Mesenchymal stem cell (in vitro differentiated cells and primary cell): ENCODE measurements at regions not wholly inside any gene's neighbourhood (a gene's known extent, or its start where the extent isn't known, plus 50 kb on each side); places are given as distances from the start of the nearest gene placed in this dataset.
"Not testable (repeated sequence)": the region's sequence is repeated elsewhere in the genome, so short reads cannot be mapped to it uniquely, and the experiment has no call there.

Experiments
- DNase-seq: peaks from one replicate; pipeline ENCODE4 v3.0.0-alpha.2; 2013
- H2AFZ ChIP-seq: one replicate; pipeline ENCODE4 v1.6.1; 2013; ENCODE audit warnings: low read depth, mild to moderate bottlenecking, control low read depth, inconsistent platforms, low read length, moderate library complexity
- H2AK5ac ChIP-seq: 2 replicates; pipeline ENCODE4 v1.6.1; 2013; ENCODE audit warnings: low read length, moderate library complexity, mild to moderate bottlenecking, inconsistent platforms; ENCODE audit not compliant: severe bottlenecking
- H2BK120ac ChIP-seq: one replicate; pipeline ENCODE4 v1.6.1; 2013; ENCODE audit warnings: low read depth, mild to moderate bottlenecking, inconsistent platforms, low read length, moderate library complexity
- H2BK12ac ChIP-seq, 2 experiments: one replicate each; pipeline ENCODE4 v1.6.1; 2013; ENCODE audit warnings: inconsistent platforms in 2 of 2, low read length in 2 of 2, mild to moderate bottlenecking in 2 of 2, moderate library complexity in 2 of 2, control low read depth in 1 of 2
- H2BK15ac ChIP-seq: one replicate; pipeline ENCODE4 v1.6.1; 2013; ENCODE audit warnings: mild to moderate bottlenecking, low read depth, inconsistent platforms; ENCODE audit not compliant: poor library complexity, severe bottlenecking
- H2BK5ac ChIP-seq: 2 replicates; pipeline ENCODE4 v1.6.1; 2013; ENCODE audit warnings: low read depth, mild to moderate bottlenecking, low read length, control low read depth, inconsistent platforms; ENCODE audit not compliant: poor library complexity, severe bottlenecking
- H3K14ac ChIP-seq, 2 experiments: one replicate each; pipeline ENCODE4 v1.6.1; 2013; ENCODE audit warnings: inconsistent platforms in 2 of 2, low read length in 2 of 2, control low read depth in 1 of 2, mild to moderate bottlenecking in 1 of 2, moderate library complexity in 1 of 2
- H3K18ac ChIP-seq, 2 experiments: one replicate each; pipeline ENCODE4 v1.6.1; 2013; ENCODE audit warnings: inconsistent platforms in 2 of 2, low read length in 2 of 2, control low read depth in 1 of 2, low read depth in 1 of 2, mild to moderate bottlenecking in 1 of 2
- H3K23ac ChIP-seq, 2 experiments: one replicate each; pipeline ENCODE4 v1.6.1; 2013; ENCODE audit warnings: inconsistent platforms in 2 of 2, low read length in 2 of 2, mild to moderate bottlenecking in 2 of 2, moderate library complexity in 2 of 2, control low read depth in 1 of 2
- H3K27ac ChIP-seq: 2 replicates; pipeline ENCODE4 v1.5.1; 2013; ENCODE audit warnings: mild to moderate bottlenecking, moderate library complexity, low read length, control low read depth, inconsistent platforms; ENCODE audit not compliant: poor library complexity, severe bottlenecking
- H3K27me3 ChIP-seq, 2 experiments: 2 replicates each; pipeline versions ENCODE4 v1.6.1 to v1.7.0; 2013; ENCODE audit warnings: low read length in 2 of 2, mild to moderate bottlenecking in 2 of 2, moderate library complexity in 2 of 2, control low read depth in 1 of 2, inconsistent platforms in 1 of 2; ENCODE audit not compliant: control insufficient read depth in 1 of 2, insufficient read depth in 1 of 2
- H3K36me3 ChIP-seq, 2 experiments: 2 replicates each; pipeline versions ENCODE4 v1.6.1 to v1.7.0; 2013; ENCODE audit warnings: low read length in 2 of 2, control low read depth in 1 of 2, inconsistent platforms in 1 of 2, low read depth in 1 of 2, mild to moderate bottlenecking in 1 of 2; ENCODE audit not compliant: insufficient read depth in 2 of 2, control insufficient read depth in 1 of 2
- H3K4ac ChIP-seq, 2 experiments: one replicate each; pipeline ENCODE4 v1.6.1; 2013; ENCODE audit warnings: inconsistent platforms in 2 of 2, low read length in 2 of 2, mild to moderate bottlenecking in 2 of 2, moderate library complexity in 2 of 2, control low read depth in 1 of 2, low read depth in 1 of 2
- H3K4me1 ChIP-seq: 2 replicates; pipeline ENCODE4 v1.6.1; 2013; ENCODE audit warnings: low read depth, low read length, control low read depth; ENCODE audit not compliant: control insufficient read depth, insufficient read depth
- H3K4me2 ChIP-seq: 2 replicates; pipeline ENCODE4 v1.6.1; 2013; ENCODE audit warnings: low read length, mild to moderate bottlenecking, inconsistent platforms; ENCODE audit not compliant: poor library complexity, severe bottlenecking
- H3K4me3 ChIP-seq, 2 experiments: 2 replicates each; pipeline versions ENCODE4 v1.5.1 to v1.7.0; 2013; ENCODE audit warnings: low read length in 2 of 2, mild to moderate bottlenecking in 2 of 2, control low read depth in 1 of 2, low read depth in 1 of 2; ENCODE audit not compliant: insufficient read depth in 1 of 2
- H3K79me1 ChIP-seq: replicated peaks from 2 replicates; pipeline ENCODE4 v1.6.1; 2013; ENCODE audit warnings: mild to moderate bottlenecking, control low read depth, low read length, inconsistent platforms; ENCODE audit not compliant: poor library complexity, severe bottlenecking
- H3K9ac ChIP-seq: 2 replicates; pipeline ENCODE4 v1.7.0; 2013; ENCODE audit warnings: mild to moderate bottlenecking, low read length, moderate library complexity
- H3K9me3 ChIP-seq: 2 replicates; pipeline ENCODE4 v1.7.0; 2013; ENCODE audit warnings: mild to moderate bottlenecking, low read length; ENCODE audit not compliant: control insufficient read depth
- H4K8ac ChIP-seq: one replicate; pipeline ENCODE4 v1.6.1; 2013; ENCODE audit warnings: inconsistent platforms, mild to moderate bottlenecking, low read length, moderate library complexity
- H4K91ac ChIP-seq: one replicate; pipeline ENCODE4 v1.6.1; 2013; ENCODE audit warnings: mild to moderate bottlenecking, low read length, inconsistent platforms
- WGBS: methylation state at CpG from one replicate; pipeline ENCODE4 v1.1.7; 2013; ENCODE audit warnings: mixed read lengths; 5-methylcytosine and 5-hydroxymethylcytosine counted together

- not testable (repeated sequence) for H3K36me3 ChIP-seq, H2BK5ac ChIP-seq, H3K14ac ChIP-seq, H2AFZ ChIP-seq, H3K4me2 ChIP-seq, H3K4ac ChIP-seq, H3K4me1 ChIP-seq, H3K9ac ChIP-seq, H2BK15ac ChIP-seq, H2BK120ac ChIP-seq, H4K8ac ChIP-seq, H4K91ac ChIP-seq, H3K18ac ChIP-seq, H3K23ac ChIP-seq, H2AK5ac ChIP-seq, H3K27me3 ChIP-seq, H3K27ac ChIP-seq, H3K79me1 ChIP-seq, H2BK12ac ChIP-seq, H3K4me3 ChIP-seq, H3K9me3 ChIP-seq, DNase-seq
- 83% methylated on average over 28 of the region's 30 CpGs for WGBS
Measured at GRCh38 chr6:133147470-133148184, 93.5 kb upstream of the EYA4 start.

GRCh38 chr6:133156689-133157088 is 84.5 kb upstream of the EYA4 start:
- Histone ChIP-seq H3K9me3 (no peaks in the 10 kb centered on the region), H4K8ac (no peak overlapping the region), H3K4ac (no peak overlapping the region), H3K27ac (no peak overlapping the region), H4K91ac (no peak overlapping the region), H3K9ac (no peak overlapping the region), H3K27me3 (peaks cover 0 to 5% of the 10 kb centered on the region in 2 experiments), H3K4me1 (no peaks in the 10 kb centered on the region), H3K4me3 (no peak overlapping the region), H2BK5ac (no peak overlapping the region), H2BK15ac (no peak overlapping the region), H2AK5ac (no peak overlapping the region), H2BK12ac (no peak overlapping the region), H3K14ac (no peak overlapping the region), H3K36me3 (no peaks in the 10 kb centered on the region), H3K23ac (no peak overlapping the region), H3K4me2 (no peak overlapping the region), H3K79me1 (no peaks in the 10 kb centered on the region), H2BK120ac (no peak overlapping the region), H3K18ac (no peak overlapping the region), H2AFZ (no peak overlapping the region)
- DNase-seq = no peak
- no CpG with 5 or more reads among the region's 1 CpG for WGBS

GRCh38 chr6:133157995-133158394 is 83.2 kb upstream of the EYA4 start:
- Histone ChIP-seq H3K23ac (no peak overlapping the region), H3K27me3 (peaks cover 0 to 5% of the 10 kb centered on the region in 2 experiments), H3K79me1 (no peaks in the 10 kb centered on the region), H2BK15ac (no peak overlapping the region), H2AFZ (no peak overlapping the region), H3K18ac (no peak overlapping the region), H3K4me1 (no peaks in the 10 kb centered on the region), H3K9ac (no peak overlapping the region), H3K14ac (no peak overlapping the region), H2AK5ac (no peak overlapping the region), H3K4ac (no peak overlapping the region), H4K8ac (no peak overlapping the region), H2BK120ac (no peak overlapping the region), H3K36me3 (no peaks in the 10 kb centered on the region), H3K9me3 (no peaks in the 10 kb centered on the region), H3K4me3 (no peak overlapping the region), H2BK12ac (no peak overlapping the region), H3K4me2 (no peak overlapping the region), H3K27ac (no peak overlapping the region), H4K91ac (no peak overlapping the region), H2BK5ac (no peak overlapping the region)
- DNase-seq = peak; percentile 13
- 100% methylated on average over 1 of the region's 2 CpGs for WGBS

GRCh38 chr6:133159255-133159795 is 81.8 kb upstream of the EYA4 start:
- no peak overlapping the region for H2AK5ac ChIP-seq

More at GRCh38 chr6:133159255-133159795, 81.8 kb upstream of the EYA4 start:
- H3K4ac ChIP-seq = no peak overlapping the region
- no peak overlapping the region for H3K27ac ChIP-seq
- H4K91ac ChIP-seq = no peak overlapping the region
- H3K14ac ChIP-seq = no peak overlapping the region
- H2BK12ac ChIP-seq = no peak overlapping the region
- no peak overlapping the region for H2AFZ ChIP-seq
- H3K9me3 ChIP-seq = no peaks in the 10 kb centered on the region
- H2BK15ac ChIP-seq = no peak overlapping the region
- no peaks in the 10 kb centered on the region for H3K36me3 ChIP-seq
- H3K27me3 ChIP-seq = peaks cover 0 to 5% of the 10 kb centered on the region in 2 experiments
- peak; percentile 12 for DNase-seq
- H4K8ac ChIP-seq = no peak overlapping the region
- no peaks in the 10 kb centered on the region for H3K4me1 ChIP-seq
- H3K18ac ChIP-seq = no peak overlapping the region
- WGBS = 32% methylated on average over 1 of the region's 2 CpGs
- H3K9ac ChIP-seq = no peak overlapping the region
- H3K4me2 ChIP-seq = no peak overlapping the region
- no peak overlapping the region for H2BK120ac ChIP-seq
- H3K23ac ChIP-seq = no peak overlapping the region
- H2BK5ac ChIP-seq = no peak overlapping the region
- no peak overlapping the region for H3K4me3 ChIP-seq
- H3K79me1 ChIP-seq = no peaks in the 10 kb centered on the region
